HUES6 (cell line): ENCODE measurements at regions not wholly inside any gene's neighbourhood (a gene's known extent, or its start where the extent isn't known, plus 50 kb on each side); places are given as distances from the start of the nearest gene placed in this dataset.

Experiments used
- H3K27ac ChIP-seq: 2 replicates; pipeline ENCODE4 v1.7.0; 2013; ENCODE audit warnings: low read depth, mild to moderate bottlenecking, low read length, inconsistent platforms
- H3K27me3 ChIP-seq: 2 replicates; pipeline ENCODE4 v1.6.1; 2013; ENCODE audit warnings: low read length; ENCODE audit not compliant: control insufficient read depth, insufficient read depth
- H3K36me3 ChIP-seq: 2 replicates; pipeline ENCODE4 v1.6.1; 2013; ENCODE audit warnings: low read length; ENCODE audit not compliant: control insufficient read depth, insufficient read depth
- H3K4me1 ChIP-seq: 2 replicates; pipeline ENCODE4 v1.6.1; 2013; ENCODE audit warnings: low read length; ENCODE audit not compliant: control insufficient read depth, insufficient read depth
- H3K4me3 ChIP-seq: 2 replicates; pipeline ENCODE4 v1.5.1; 2013; ENCODE audit warnings: low read depth, low read length
- H3K9ac ChIP-seq: one replicate; pipeline ENCODE4 v1.6.1; 2013; ENCODE audit warnings: mild to moderate bottlenecking, low read length
- H3K9me3 ChIP-seq: 2 replicates; pipeline ENCODE4 v1.6.1; 2013; ENCODE audit warnings: low read depth, low read length; ENCODE audit not compliant: control insufficient read depth, insufficient read depth

- Histone ChIP-seq H3K36me3 (no peaks in the 10 kb centered on the region), H3K27ac (no peak overlapping the region), H3K9ac (no peak overlapping the region), H3K4me1 (no peaks in the 10 kb centered on the region), H3K27me3 (no peaks in the 10 kb centered on the region), H3K4me3 (no peak overlapping the region), H3K9me3 (no peaks in the 10 kb centered on the region)
These were observed 205.3 kb downstream of the PRL start for GRCh38 chr6:22091424-22091948.

DNA sequence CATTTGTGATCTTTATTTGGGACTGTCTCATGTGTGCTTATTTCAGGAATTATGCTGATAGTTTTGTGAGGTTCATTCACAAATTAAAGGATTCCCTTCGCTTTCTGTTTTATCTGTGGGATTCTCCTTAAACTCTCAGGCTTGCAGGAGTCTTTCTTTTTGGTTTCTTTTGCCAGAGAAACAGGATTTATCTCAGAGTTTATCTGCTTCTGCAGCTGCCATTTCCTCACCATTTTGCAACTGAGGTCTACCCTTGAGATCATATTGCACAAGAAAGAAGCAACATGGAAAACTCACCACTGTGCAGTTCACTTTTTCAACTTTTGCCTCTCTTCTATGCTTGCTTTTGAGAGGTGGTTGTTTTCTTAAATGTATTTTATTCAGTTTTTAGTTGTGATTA lies 201.0 kb downstream of the PRL start:
- Histone ChIP-seq H3K4me3 (no peak overlapping the region), H3K36me3 (no peaks in the 10 kb centered on the region), H3K27me3 (no peaks in the 10 kb centered on the region), H3K27ac (no peak overlapping the region), H3K9me3 (no peaks in the 10 kb centered on the region), H3K9ac (no peak overlapping the region), H3K4me1 (no peaks in the 10 kb centered on the region)

- Histone ChIP-seq H3K4me1 (no peaks in the 10 kb centered on the region), H3K27ac (no peak overlapping the region), H3K27me3 (no peaks in the 10 kb centered on the region), H3K4me3 (no peak overlapping the region), H3K9me3 (no peaks in the 10 kb centered on the region), H3K9ac (no peak overlapping the region), H3K36me3 (no peaks in the 10 kb centered on the region)
These were observed 198.2 kb downstream of the PRL start for GRCh38 chr6:22098601-22099031.

- H3K4me1 ChIP-seq: no peaks in the 10 kb centered on the region
- H3K27ac ChIP-seq: no peak overlapping the region
- H3K9me3 ChIP-seq: no peaks in the 10 kb centered on the region
- H3K4me3 ChIP-seq: no peak overlapping the region
- H3K36me3 ChIP-seq: no peaks in the 10 kb centered on the region
- H3K27me3 ChIP-seq: no peaks in the 10 kb centered on the region
- H3K9ac ChIP-seq: no peak overlapping the region
These were observed 197.6 kb downstream of the PRL start for GRCh38 chr6:22099231-22099630.

DNA sequence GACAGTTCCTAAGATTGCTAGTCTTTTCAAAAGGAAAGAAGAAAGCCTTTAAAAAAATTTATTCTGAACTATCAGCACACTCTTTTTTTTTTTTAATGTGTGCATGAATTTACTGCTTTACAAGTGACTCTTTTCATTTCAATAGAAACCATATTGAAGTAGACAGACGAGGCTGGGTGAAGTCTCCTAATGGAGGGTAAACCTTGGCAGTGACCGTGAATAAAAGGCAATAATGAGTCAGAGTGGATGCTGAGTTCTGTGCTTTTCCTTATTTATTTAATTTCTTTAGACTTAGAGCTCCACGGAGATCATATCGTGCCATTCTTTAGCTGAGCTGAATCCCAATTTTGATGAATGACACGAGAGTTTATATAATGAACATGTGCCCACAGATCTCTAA lies 196.9 kb downstream of the PRL start:
- no peak overlapping the region for H3K27ac ChIP-seq
- no peaks in the 10 kb centered on the region for H3K4me1 ChIP-seq
- H3K36me3 ChIP-seq: no peaks in the 10 kb centered on the region
- H3K4me3 ChIP-seq: no peak overlapping the region
- no peaks in the 10 kb centered on the region for H3K27me3 ChIP-seq
- no peaks in the 10 kb centered on the region for H3K9me3 ChIP-seq
- no peak overlapping the region for H3K9ac ChIP-seq

DNA sequence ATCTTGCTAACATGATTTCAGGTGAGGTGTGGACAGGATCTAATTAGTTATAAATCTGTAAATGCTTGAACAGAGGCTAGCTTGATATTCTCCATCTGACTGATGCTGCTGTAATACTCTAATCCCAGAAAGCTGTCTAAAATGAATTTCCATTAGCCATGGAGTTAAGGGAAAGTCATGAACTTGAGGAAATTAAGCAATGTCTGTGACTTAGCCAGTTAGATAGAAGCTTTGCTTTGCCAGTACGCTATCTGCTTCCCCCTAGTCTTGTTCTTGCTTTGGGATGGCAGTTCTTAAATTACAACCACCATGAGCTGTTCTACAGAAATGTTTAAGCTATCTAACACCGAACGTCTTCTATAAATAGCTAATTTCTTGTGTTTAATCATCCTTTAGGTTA lies 195.7 kb downstream of the PRL start:
- Histone ChIP-seq H3K9ac (no peak overlapping the region), H3K36me3 (no peaks in the 10 kb centered on the region), H3K4me3 (no peak overlapping the region), H3K4me1 (no peaks in the 10 kb centered on the region), H3K27me3 (no peaks in the 10 kb centered on the region), H3K27ac (no peak overlapping the region), H3K9me3 (no peaks in the 10 kb centered on the region)

GRCh38 chr6:22102671-22103070 lies 194.2 kb downstream of the PRL start:
- H3K9me3 ChIP-seq: no peaks in the 10 kb centered on the region
- H3K36me3 ChIP-seq: no peaks in the 10 kb centered on the region
- H3K27ac ChIP-seq: no peak overlapping the region
- no peaks in the 10 kb centered on the region for H3K4me1 ChIP-seq
- no peak overlapping the region for H3K9ac ChIP-seq
- no peak overlapping the region for H3K4me3 ChIP-seq
- no peaks in the 10 kb centered on the region for H3K27me3 ChIP-seq

GRCh38 chr6:22106451-22106850 lies 190.4 kb downstream of the PRL start:
- Histone ChIP-seq H3K4me1 (no peaks in the 10 kb centered on the region), H3K9me3 (no peaks in the 10 kb centered on the region), H3K4me3 (no peak overlapping the region), H3K36me3 (0 out of 2 replicates have a peak, but pooled peaks cover 4% of the 10 kb centered on the region), H3K9ac (no peak overlapping the region), H3K27me3 (no peaks in the 10 kb centered on the region), H3K27ac (no peak overlapping the region)

DNA sequence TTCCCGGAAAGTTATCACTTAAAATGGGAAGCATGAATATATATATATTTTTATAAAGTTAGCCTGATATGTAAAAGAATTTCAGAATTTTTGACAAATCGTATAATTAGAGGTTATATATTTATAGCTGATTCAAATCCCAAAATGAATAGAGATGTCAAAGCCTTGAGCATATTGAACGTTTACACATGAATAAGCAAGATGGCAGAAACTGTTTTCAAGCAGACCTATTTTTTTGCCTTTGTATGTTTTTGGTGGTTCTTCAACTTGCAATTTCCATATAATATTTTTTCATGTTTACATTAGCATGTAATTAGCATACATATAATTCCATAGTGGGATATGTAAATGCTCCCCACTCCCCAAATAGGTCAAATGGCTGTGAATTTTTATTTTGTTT lies 189.9 kb downstream of the PRL start:
- H3K9ac ChIP-seq: no peak overlapping the region
- no peaks in the 10 kb centered on the region for H3K9me3 ChIP-seq
- H3K36me3 ChIP-seq: 0 out of 2 replicates have a peak, but pooled peaks cover 4% of the 10 kb centered on the region
- no peak overlapping the region for H3K27ac ChIP-seq
- H3K27me3 ChIP-seq: no peaks in the 10 kb centered on the region
- H3K4me3 ChIP-seq: no peak overlapping the region
- no peaks in the 10 kb centered on the region for H3K4me1 ChIP-seq

GRCh38 chr6:22108199-22108598 lies 188.6 kb downstream of the PRL start:
- Histone ChIP-seq H3K27ac (no peak overlapping the region), H3K4me3 (no peak overlapping the region), H3K4me1 (no peaks in the 10 kb centered on the region), H3K9ac (no peak overlapping the region), H3K9me3 (no peaks in the 10 kb centered on the region), H3K27me3 (no peaks in the 10 kb centered on the region), H3K36me3 (0 out of 2 replicates have a peak, but pooled peaks cover 4% of the 10 kb centered on the region)

DNA sequence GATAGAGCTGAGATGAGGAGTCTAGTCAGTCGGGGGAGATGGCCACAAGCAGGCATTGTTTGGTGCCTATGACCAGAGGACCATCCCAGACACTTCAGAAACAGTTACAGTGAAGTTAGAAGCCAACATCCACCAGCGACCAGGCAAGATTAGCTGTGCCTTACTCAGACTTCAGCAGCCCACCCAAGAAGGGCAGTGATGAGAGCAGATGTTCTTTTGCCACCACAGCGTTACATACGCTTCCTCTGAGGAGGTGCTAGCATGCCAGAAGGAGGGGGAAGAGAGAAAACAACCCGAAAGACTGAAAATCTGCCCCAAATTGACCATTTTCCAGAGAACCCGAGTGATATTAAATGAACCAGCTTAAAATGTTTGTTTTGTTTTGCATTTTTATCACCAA lies 186.8 kb downstream of the PRL start:
- H3K9ac ChIP-seq: no peak overlapping the region
- H3K27me3 ChIP-seq: no peaks in the 10 kb centered on the region
- no peak overlapping the region for H3K4me3 ChIP-seq
- no peak overlapping the region for H3K27ac ChIP-seq
- 0 out of 2 replicates have a peak, but pooled peaks cover 4% of the 10 kb centered on the region for H3K36me3 ChIP-seq
- H3K9me3 ChIP-seq: no peaks in the 10 kb centered on the region
- no peaks in the 10 kb centered on the region for H3K4me1 ChIP-seq

GRCh38 chr6:22112461-22112860 lies 184.4 kb downstream of the PRL start:
- 0 out of 2 replicates have a peak, but pooled peaks cover 4% of the 10 kb centered on the region for H3K36me3 ChIP-seq
- H3K9ac ChIP-seq: no peak overlapping the region
- H3K27ac ChIP-seq: no peak overlapping the region
- H3K4me1 ChIP-seq: no peaks in the 10 kb centered on the region
- no peak overlapping the region for H3K4me3 ChIP-seq
- H3K9me3 ChIP-seq: no peaks in the 10 kb centered on the region
- H3K27me3 ChIP-seq: no peaks in the 10 kb centered on the region
